DMS114 treated with DMSO at 0.1 percent for 48 hours (cell line): ENCODE measurements at regions not wholly inside any gene's neighbourhood (a gene's known extent, or its start where the extent isn't known, plus 50 kb on each side); places are given as distances from the start of the nearest gene placed in this dataset.
A peak's percentile ranks its signal among the peaks of the same experiment; 100 is the strongest.

Experiments
- DNase-seq: peaks from one replicate; lab custom pipeline; 2025; ENCODE audit not compliant: unreplicated experiment; lab: John Stamatoyannopoulos, UW

DNA sequence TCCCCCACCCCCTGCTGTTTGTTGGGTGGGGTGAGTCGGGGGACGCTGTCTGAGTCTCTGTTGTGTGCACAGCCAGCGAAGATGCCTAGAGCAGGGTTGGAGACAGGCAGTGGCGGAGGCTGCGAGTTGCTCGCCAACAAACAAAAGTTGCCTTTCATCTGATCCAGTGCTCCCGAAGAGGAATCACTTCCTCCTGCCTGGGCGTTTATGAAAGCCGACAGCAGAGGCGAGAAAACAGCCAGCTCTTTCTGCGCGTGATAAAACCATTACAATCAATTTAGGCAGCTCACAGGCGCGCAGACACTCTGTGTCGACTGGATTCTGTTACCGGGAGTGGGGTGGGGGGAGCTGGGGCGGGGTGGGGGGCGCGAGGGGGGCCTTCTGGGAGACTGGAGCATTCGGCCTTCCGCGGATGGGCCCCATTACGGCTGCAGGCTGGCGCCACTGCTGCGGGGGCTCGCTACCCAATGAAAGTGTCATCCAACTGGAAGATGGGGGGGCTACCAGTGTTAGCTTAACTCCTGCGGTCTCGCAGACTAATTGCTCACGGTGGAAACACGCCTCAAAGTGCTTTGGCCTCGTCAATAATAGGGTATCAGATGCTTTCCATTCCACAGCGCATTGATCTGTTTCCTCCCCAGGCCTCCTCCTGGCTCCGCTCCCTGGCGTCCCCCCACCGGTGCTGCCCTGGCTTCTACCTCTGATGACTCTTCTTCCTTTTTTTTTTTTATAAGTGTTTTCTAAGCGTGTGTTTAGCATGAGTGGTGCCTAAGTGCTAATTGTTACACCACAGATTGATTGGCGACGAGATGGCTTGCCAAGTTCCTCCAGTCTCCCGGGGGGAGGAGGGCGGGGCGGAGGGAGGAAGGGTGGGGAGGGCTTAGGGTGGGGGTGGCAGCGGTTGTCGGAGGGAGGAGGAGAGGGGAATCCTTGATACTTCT lies 678.4 kb downstream of the MED13L start:
- no peak for DNase-seq

DNA sequence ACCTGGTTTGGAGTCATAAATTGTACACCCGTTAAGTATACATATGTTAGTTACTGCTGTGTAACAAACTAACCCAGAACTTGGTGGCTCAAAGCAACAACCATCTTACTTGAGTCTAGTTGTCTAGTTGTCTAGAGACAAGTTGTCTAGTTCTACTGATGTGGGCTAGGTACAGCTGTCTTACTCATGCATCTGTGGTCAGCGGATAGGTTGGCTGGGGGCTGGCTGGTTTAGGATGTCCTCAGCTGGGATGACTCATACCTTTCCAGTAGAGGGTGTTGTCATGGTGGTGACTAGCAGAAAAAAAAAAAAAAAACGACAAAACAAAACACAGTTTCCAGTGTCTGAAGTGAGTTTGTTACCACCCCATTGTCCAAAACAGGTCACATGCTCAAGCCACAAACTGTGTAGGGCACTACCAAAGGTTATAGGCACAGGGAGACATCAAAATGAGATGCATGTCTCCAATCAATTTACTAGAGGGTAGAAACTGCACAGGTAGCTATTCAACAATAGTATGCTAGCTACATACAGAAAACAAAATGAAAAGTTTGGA lies 680.3 kb downstream of the MED13L start:
- no peak for DNase-seq

DNA sequence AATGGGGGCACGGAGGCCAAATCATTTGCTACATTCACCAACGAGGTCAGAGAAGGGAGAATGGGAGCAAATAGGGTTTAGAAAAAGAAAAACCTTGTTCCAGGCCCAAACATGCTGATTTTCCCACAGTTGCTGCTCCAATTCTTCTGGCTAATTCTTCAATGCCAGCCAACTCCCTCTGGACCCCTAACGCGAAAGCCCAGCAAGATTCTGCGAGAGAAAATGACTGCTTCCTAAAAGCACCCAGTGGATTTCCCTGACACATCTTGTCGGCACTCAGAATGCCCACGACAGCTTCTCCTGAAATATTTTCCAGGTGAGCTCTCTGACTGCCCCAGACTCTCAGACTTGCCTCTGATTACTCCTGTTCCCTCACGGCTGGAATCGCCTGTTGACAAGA lies 689.4 kb downstream of the MED13L start:
- no peak for DNase-seq

DNA sequence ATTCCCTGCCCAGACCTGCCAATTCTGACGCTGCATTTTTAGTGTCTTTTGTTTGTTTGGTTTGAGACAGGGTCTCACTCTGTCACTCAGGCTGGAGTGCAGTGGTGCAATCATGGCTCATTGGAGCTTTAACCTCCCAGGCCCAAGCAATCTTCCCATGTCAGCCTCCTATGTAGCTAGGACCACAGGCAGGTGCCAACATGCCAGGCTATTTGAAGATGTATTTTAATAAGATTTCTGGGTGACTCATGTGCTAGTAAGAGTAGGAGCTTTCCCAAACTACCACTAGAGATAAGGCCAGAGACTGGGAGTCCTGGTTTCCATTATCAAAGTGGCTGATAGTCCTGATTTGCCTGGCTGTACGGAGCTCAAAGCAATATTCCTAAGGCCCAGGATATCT lies 693.3 kb downstream of the MED13L start:
- no peak for DNase-seq

DNA sequence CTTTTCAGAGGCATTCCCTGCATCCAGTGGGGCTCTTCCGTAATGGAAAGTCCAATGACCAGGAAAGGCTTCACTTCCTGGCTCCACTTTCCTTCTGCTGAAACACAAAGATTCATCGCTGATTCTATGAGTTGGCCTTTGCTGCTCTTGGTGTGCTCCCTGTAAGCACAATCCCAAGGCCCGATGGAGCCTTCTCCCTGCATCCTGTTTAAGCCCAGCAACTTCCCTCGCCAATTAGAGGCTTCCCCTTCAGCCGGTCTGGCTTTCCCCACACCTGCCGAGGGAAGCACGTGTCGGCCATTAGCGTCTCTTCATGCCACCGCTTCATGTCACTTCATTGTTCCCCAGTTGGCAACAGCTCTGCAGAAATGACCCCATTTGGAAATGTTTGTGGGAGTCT lies 693.9 kb downstream of the MED13L start:
- no peak for DNase-seq

DNA sequence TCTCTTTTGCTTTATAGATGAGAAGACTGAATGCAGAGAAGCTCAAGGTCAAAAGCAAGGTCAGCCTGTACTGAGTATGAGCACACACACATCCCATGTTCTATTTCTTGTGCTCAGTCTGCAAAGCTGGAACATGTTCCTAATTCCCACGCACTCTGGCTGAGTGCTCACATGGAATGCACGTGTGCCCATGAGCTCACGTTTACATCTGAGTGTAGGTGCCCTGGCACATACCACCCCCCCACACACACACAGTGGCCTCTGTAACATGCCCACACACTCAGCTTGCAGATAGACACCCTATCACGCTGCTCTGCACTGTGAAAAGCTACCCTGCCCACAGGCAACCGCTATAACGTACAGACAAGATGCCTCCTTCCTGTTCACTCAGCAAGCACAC lies 700.1 kb downstream of the MED13L start:
- no peak for DNase-seq

DNA sequence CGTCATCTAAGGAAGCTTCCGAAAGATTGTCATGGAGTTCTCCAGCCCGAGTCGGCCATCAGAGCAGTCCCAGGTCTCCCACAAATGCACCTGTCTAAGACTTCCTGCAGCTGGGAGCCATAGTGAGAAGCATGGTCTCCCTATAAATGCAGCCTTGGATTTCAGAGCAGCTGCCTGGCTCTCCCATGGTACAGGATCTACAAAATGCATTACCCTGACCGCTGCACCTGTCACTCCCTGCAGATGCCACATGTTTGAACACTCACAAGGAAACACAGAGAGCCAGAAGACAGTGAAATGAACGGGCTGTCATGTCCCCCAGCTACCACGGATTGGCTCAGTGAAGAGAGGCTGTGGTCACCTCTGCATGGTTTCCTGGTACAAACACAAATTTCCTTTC lies 702.7 kb downstream of the MED13L start:
- no peak for DNase-seq

DNA sequence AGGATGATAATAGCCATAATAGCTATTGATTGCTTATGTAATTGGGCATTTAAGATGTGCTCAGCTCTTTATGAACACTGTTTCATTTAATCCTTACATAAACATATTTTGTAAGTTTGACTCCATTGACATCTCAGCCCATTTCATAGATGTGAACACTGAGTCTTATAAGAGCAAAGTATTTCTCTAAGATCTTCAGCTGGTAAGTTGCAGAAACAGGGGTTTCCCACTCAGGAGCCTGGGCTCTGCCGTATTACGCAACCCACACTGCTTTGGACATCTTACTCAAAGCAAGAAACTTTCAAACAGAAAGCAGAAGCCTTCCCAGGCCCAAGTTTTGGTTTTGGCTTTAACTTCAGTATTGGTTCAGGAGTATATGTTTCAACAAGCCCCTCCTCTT lies 705.1 kb downstream of the MED13L start:
- no peak for DNase-seq

DNA sequence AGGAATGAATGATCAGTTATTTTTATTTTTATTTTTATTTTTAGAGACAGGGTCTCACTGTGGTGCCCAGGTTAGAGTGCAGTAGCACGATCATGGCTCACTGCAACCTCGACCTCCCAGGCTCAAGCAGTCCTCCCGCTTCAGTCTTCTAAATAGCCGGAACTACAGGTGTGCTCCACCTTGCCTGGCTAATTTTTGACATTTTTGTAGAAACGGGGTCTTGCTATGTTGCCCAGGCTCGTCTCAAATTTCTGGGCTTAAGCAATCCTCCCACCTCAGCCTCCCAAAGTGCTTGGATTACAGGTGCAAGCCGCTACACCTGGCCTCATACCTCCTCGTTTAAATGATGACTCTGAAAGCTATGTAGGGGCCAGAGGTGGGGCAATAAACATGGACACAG lies 706.0 kb downstream of the MED13L start:
- no peak for DNase-seq

DNA sequence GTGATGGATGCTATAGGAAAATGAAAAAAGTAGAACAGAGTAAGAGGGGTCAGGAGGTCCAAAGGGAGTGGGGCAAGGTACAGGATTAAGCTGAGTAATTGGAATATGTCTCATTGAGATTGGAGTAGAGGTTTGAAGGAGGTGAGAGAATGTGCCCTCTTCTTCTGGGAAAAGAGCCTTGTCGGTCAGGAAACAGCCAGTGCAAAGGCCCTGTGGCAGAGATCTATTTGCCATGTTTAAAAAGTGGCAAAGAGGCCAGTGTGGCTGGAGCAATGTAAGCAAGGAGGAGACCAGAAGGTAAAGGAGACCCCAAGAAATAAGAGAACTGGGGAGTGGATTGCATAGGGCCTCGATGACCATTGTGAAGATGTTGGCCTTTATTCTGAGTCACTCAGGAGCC lies 706.5 kb downstream of the MED13L start:
- DNase-seq, result no peak

DNA sequence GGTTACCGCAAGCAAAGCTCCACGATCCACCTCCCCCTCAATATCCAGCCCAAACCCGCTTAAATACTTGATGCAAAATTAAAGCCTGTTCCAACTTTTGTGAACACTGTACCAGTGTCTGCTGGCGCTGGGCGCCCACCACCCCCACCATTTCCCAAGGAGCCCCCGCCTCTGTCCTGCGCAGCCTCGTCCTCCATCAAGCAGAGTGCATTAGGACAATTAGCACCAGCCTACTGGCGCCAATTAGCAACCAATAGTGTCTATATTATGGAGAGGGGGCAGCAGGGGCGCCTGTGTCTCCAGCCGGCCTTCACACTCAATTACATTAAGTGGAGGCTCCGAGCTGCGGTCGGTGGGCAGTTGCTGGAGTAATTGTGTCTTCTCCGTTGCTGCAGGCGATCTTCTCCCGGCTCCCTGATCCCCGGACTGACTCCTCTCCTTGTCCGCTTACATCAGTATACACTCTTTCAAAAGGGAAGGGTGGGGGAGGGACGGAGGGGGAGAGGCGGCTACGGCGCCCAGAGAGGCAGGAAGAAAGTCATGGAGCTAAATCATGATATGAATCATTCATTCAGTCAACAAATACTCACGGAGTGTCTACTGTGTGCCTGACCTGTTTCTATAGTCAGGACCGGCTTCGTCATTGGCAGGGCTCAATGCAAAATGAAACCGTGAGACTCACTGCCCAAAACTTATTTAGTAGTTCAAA lies 707.3 kb downstream of the MED13L start:
- no peak for DNase-seq

DNA sequence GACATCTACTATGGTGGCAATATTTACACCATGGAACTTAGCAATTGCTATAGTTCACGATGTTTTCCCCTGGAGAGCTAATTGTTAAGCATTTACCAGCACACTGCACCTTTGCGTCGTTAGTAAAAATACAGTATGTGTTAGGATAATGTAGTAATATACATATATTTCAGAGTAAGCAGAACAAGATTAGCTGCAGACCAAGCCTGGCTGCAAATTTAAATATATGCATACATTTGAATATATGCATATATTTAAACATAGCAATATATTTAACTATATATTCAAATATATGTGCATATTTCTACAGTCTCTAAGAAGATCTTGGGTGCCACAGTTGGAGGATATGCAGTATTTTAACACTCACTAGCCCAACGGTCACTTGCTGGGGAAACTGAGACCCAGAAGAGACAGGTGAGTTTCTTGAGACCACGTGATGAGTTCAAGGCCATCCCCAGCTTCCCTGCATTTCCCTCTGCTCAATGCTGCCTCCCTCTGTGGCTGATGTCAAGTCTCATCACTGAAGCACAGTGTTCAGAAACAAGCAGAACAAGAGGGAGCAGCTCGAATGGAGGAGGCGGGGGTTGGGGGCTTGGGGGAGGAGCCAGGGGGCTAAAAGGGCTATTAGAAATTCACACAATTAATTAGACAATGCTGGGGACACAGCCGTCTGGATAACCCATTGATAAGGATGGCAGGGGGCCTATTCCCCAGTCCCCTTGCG lies 708.0 kb downstream of the MED13L start:
- peak; percentile 3 for DNase-seq

DNA sequence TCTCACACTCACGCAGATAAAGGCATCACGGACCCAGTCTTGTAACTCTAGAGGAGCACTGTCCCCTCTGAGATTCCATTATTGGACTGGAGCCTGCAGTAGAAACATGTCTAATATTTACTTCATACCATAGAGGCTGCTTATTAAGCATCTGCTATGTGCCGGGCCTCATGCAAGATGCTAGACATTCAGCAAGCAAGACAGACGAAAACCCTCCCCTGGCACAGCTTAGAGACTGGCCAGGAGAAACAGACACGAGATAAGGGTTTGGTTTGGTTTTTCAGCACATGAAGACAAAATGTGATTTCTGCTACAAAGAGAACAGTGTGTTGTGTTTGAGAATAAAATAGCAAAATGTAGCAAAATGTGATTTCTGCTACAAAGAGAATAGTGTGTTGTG lies 719.2 kb downstream of the MED13L start:
- no peak for DNase-seq

DNA sequence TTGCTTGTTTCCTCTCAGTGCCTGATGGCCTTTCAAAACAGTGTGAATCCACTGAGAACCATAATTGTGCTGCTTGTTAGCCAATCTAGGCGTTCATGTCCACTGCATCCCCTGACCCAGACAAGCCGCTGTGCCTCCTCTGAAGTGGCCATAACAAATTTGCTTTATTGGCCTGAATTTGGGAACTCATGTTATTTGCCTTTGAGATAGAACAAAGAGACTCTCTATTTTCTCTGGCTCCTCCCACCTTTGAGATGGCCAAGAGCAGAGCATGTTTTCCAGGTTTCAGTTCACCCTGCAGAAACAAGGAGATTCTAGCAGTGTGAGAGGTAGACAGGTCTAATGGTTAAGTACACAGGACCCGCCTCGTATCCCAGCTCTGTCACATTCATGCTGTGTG lies 723.9 kb downstream of the MED13L start:
- DNase-seq, result no peak

DNA sequence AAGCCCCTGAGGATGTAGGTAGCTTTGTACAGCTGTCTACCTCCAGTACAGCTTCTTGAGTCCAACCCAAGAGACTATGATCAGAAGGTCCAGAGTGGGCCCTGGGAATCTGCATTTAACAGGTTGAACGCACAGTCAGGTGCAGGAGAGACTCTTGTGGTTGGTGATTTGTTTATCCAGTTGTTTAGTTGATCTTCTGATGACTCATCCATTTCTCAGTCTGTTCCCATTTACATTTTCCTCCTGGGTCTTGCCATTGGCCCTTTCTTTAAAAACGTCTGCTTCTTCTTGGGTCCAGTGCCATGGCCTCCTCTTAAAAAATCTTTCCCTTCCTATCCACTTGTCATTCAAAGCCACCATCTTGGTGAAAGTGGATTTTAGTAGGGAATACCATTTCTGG lies 734.2 kb downstream of the MED13L start:
- no peak for DNase-seq

DNA sequence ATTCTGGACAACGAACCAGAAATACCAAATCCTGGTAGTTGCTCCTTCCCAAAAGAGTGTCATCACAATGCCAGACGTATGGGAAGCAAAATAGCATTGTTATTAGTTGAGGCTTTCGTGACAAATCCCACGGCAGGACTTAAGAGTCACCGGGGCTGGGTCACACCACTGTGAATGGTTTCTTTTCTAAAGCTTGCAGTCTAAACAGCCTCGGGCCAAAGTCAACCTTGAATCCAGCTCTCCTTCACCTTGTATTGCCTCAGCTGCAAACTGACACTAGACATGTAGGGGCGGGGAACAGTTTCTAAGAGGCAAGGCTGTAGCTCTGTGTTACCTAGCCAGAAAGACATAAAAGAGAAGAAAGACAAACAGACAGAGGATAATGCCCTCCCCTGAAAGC lies 734.8 kb downstream of the MED13L start:
- no peak for DNase-seq

DNA sequence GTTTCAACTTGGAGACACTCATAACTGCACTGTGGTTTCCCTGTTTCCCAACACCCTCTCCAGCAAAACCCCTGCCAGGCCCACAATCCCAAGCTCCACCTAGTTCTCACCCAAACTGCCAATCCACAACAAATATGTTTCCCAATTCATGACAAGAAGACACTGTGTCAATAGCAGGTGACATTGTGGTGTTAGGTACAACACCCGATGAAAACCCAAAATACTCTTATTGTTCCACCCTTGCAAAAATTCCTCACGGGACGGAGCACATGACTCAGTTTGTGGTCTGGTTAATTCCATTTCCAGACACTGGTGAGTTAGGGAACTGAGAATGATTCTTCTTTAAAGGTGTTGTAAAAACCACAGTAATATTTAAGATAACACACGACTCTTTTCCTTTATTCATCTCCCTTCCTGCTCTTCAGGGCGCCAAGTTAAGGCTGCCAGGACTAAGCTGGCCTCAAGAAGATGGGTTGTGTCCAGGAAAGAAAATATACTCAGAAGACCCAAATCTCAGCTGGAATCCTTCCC lies 735.5 kb downstream of the MED13L start:
- no peak for DNase-seq

DNA sequence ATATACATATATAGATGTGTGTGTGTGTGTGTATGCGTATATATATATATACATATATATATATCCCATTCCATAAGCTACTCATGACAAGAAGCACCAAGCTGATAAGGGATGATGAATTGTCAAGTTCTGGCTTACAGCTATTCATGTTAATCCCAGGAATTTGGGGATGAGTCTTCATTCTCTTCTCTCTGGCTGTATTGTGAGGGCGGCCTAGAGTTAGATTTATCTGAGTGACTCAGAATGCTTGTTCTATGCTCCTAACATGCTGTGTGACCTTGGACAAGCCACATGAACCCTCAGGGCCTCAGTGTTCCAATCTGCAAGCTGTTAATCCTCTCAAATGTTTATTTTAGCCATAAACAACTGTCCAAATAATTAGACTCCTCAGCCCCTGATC lies 749.0 kb downstream of the MED13L start:
- no peak for DNase-seq

DNA sequence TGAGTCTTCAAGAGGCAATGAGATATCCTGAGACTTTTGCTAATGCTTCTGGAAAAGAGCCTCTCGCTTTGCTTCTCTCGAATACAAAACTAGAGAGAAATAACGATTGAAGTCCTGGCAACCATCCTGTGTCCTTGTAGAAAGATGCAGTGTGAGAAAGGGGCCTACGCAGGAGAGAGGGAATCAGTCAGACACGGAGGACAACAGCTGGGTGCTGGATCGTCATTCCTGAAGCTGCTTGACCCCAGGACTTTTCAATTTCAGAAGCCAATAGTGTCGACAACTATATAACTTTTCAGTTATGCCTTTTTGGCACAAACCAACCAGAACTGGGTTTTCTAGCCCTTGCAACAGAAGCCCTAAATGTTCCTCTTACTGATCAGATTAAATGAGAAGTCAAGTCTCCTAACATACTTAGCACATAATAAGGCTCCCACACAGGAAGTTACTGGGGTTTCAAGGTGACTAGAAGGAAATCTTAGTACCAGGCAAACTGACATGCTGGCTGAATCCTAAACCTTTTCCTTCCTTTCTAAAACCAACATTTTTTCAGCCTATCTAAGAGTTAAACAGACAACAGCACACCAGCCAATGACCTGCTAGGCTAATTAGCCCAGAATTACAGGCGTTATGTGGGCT lies 755.6 kb downstream of the MED13L start:
- DNase-seq, result no peak

DNA sequence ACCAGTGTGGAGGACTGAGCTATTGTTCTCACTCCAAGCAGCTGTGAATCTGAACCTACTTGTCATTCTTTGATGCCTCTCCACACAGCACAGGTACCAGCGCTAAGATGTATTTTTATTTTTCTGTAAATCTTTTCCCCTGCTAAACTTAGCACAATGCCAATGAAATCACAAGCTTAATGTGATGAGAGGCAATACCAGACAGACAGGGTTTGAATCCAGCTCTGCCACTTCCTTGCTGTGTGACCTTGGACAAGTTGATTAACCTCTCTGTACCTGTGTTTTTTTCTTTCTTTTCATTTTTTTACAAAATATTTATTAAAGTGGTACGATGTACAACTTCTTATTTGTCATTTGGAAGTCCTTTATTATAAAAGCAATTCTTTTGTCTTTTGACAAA lies 757.6 kb downstream of the MED13L start:
- no peak for DNase-seq

DNA sequence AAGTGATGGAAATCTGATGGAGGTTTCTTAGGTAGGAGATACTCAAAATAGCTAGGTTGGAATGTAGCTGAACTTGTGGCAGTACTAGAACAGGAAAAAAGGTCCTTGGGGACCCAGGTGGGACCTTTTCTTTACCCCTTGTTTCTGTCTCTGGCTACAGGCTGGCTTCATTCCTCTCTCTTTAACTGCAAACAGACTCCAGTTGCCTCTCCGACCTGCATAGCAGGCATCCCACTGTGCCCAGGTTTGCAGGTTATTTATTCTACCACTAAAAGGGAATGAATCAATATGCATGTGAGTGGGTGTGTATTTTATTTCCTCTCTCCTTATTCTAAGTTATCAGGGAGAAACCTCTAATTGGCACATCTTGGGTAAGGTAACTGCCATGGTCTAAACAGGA lies 758.1 kb downstream of the MED13L start:
- no peak for DNase-seq
